Activated CD8-positive, alpha-beta T cell treated with anti-CD3 and anti-CD28 coated beads, Interleukin-2, amount 10 ng/mL, durations not matched to agents 7 days and 5 days (primary cell): ENCODE measurements at regions not wholly inside any gene's neighbourhood (a gene's known extent, or its start where the extent isn't known, plus 50 kb on each side); places are given as distances from the start of the nearest gene placed in this dataset.

Experiments used
- ATAC-seq: fragments of 150-1000 bp; cut with Tn5 transposase; one replicate; pipeline ENCODE4 v1.10.0; 2021; ENCODE audit warnings: moderate library complexity
- CTCF ChIA-PET: fragments of 350-600 bp; sonication (Branson Sonifier 250); formaldehyde crosslinking; loops from one replicate; lab custom pipeline; 2021; ENCODE audit warnings: antibody characterized with exemption; lab: Charles Lee
- POLR2A ChIA-PET: fragments of 350-600 bp; sonication (Branson Sonifier 250); formaldehyde crosslinking; loops from one replicate; lab custom pipeline; 2021; ENCODE audit warnings: antibody characterized with exemption; lab: Charles Lee
- DNase-seq: peaks from one replicate; pipeline ENCODE4 v3.0.0-alpha.2; 2020
- H3K27ac Mint-ChIP-seq: one replicate; pipeline ENCODE4 v1.8.0; 2021; ENCODE audit warnings: mild to moderate bottlenecking, mixed read lengths
- H3K27me3 Mint-ChIP-seq: one replicate; pipeline ENCODE4 v1.8.0; 2021; ENCODE audit warnings: low read depth, mixed read lengths
- H3K36me3 Mint-ChIP-seq: one replicate; pipeline ENCODE4 v1.8.0; 2021; ENCODE audit warnings: low read depth, mixed read lengths
- H3K4me1 Mint-ChIP-seq: one replicate; pipeline ENCODE4 v1.8.0; 2021; ENCODE audit warnings: low read depth, mixed read lengths
- H3K4me3 Mint-ChIP-seq: one replicate; pipeline ENCODE4 v1.8.0; 2021; ENCODE audit warnings: mild to moderate bottlenecking, mixed read lengths
- H3K9me3 Mint-ChIP-seq: one replicate; pipeline ENCODE4 v1.8.0; 2022; ENCODE audit warnings: mixed read lengths; ENCODE audit not compliant: insufficient read depth

- ChIA-PET POLR2A (no interaction called here), CTCF (no interaction called here)
- H3K27me3 Mint-ChIP-seq = no peaks in the 10 kb centered on the region
- no peak overlapping the region for H3K27ac Mint-ChIP-seq
- H3K4me3 Mint-ChIP-seq = no peak overlapping the region
- no peaks in the 10 kb centered on the region for H3K36me3 Mint-ChIP-seq
- ATAC-seq (no peak), DNase-seq (no peak)
- no peaks in the 10 kb centered on the region for H3K4me1 Mint-ChIP-seq
- H3K9me3 Mint-ChIP-seq = no peaks in the 10 kb centered on the region
Measured at GRCh38 chr6:126904176-126904575, 214.3 kb upstream of the RSPO3 start.

DNA sequence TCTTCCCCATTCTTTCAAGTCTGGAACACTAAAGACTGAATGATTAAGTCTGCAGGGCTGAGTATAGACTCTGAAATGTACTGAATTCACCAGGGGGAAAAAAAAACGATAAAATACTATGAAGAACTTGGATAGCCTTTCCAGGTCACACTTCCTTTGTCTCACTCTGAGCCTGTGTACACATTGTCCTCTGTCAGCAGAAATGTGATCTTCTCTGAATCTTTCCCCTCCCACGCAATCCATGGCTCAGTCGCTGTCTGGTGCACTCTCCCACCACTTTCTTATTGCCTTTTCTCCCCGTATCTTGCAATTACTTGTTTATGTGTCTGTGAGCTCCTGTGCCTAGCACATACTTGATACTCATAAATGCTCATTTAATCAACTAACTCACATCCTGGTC, 212.6 kb upstream of the RSPO3 start:
- Mint-ChIP-seq H3K27ac (no peak overlapping the region), H3K4me3 (no peak overlapping the region), H3K36me3 (no peaks in the 10 kb centered on the region), H3K9me3 (no peaks in the 10 kb centered on the region), H3K4me1 (no peaks in the 10 kb centered on the region), H3K27me3 (no peaks in the 10 kb centered on the region)
- CTCF ChIA-PET = no interaction called here
- ATAC-seq = no peak
- POLR2A ChIA-PET = no interaction called here
- DNase-seq = no peak

- no peak overlapping the region for H3K4me3 Mint-ChIP-seq
- CTCF ChIA-PET = no interaction called here
- H3K4me1 Mint-ChIP-seq = no peaks in the 10 kb centered on the region
- no peak for DNase-seq
- no peak for ATAC-seq
- no peaks in the 10 kb centered on the region for H3K36me3 Mint-ChIP-seq
- H3K27me3 Mint-ChIP-seq = no peaks in the 10 kb centered on the region
- no peaks in the 10 kb centered on the region for H3K9me3 Mint-ChIP-seq
- H3K27ac Mint-ChIP-seq = no peak overlapping the region
- POLR2A ChIA-PET = no interaction called here
Measured at GRCh38 chr6:126907312-126907711, 211.2 kb upstream of the RSPO3 start.

DNA sequence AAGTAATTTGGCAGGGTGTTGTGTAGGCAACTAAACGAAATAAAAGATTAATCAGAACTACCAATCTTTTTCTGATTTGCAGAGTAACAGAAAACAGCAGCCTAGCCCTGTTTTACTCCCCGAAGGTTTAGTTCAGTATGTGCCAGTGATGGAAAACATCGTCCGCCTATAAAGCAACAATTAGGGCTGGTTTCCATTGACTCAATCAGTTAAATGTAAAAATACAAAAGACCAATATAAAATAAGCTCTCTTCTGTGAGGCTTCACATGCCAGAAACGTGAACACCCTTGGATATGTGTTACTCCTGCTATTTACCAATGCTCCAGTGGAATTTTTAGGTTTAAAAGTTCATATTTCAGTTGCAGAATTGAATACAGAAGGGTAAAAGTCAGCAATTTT, 210.5 kb upstream of the RSPO3 start:
- Mint-ChIP-seq H3K27me3 (no peaks in the 10 kb centered on the region), H3K9me3 (no peaks in the 10 kb centered on the region), H3K27ac (no peak overlapping the region), H3K4me1 (no peaks in the 10 kb centered on the region), H3K4me3 (no peak overlapping the region), H3K36me3 (no peaks in the 10 kb centered on the region)
- ChIA-PET POLR2A (no interaction called here), CTCF (no interaction called here)
- DNase-seq (no peak), ATAC-seq (no peak)

GRCh38 chr6:126909493-126909892, 209.0 kb upstream of the RSPO3 start:
- DNase-seq = no peak
- ATAC-seq = no peak
- Mint-ChIP-seq H3K9me3 (no peaks in the 10 kb centered on the region), H3K4me1 (no peaks in the 10 kb centered on the region), H3K27me3 (no peaks in the 10 kb centered on the region), H3K27ac (no peak overlapping the region), H3K4me3 (no peak overlapping the region), H3K36me3 (no peaks in the 10 kb centered on the region)
- ChIA-PET CTCF (no interaction called here), POLR2A (interaction anchor here (0.6 kb wide), 1 partner anchor 867 kb away, joined by 4 read pairs; no protein-coding TSS in a partner anchor)

DNA sequence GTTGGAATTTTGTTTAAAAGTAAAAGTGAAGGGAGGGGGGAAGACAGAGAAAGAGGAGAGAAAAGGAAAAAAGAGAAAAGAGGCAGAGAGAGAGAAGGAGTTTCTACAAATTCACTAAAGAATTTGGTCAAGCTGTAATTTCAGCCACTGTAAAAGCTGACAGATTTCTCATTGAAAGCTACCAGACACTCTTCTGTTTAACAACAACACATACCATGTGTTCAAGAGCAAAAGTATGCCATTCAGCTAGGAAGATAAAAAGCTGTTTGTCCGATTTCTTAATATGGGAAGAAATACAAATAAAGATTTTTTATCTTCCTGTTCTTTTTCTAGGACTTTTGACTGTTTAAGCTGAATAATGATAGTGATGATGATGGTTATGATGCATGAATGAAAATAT, 204.8 kb upstream of the RSPO3 start:
- DNase-seq (no peak), ATAC-seq (no peak)
- ChIA-PET POLR2A (no interaction called here), CTCF (interaction anchor here (0.7 kb wide), 1 partner anchor 28 kb away, joined by 3 read pairs; no protein-coding TSS in a partner anchor)
- no peaks in the 10 kb centered on the region for H3K9me3 Mint-ChIP-seq
- no peak overlapping the region for H3K27ac Mint-ChIP-seq
- no peak overlapping the region for H3K4me3 Mint-ChIP-seq
- H3K4me1 Mint-ChIP-seq = no peaks in the 10 kb centered on the region
- no peaks in the 10 kb centered on the region for H3K27me3 Mint-ChIP-seq
- H3K36me3 Mint-ChIP-seq = no peaks in the 10 kb centered on the region

DNA sequence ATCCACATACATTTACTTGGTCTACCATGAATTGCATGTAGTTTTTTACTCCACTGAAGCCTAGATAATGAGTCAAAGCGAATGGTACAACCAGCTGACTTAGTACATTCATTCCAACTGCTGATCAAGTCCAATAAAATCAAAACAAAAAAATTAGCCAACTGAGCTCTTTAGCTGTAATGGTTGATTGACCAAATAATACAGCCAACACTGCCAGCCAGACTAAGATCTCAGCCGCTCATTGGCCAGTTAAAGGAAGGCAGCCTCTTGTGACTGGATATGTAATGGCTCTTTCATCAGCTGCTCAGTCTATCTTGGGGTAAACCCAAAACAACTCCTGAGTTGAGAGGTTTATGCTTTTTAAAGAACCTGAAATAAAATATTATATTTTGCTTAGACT, 204.3 kb upstream of the RSPO3 start:
- ChIA-PET POLR2A (no interaction called here), CTCF (interaction anchor here (0.7 kb wide), 1 partner anchor 27 kb away, joined by 3 read pairs; no protein-coding TSS in a partner anchor)
- Mint-ChIP-seq H3K4me3 (no peak overlapping the region), H3K4me1 (no peaks in the 10 kb centered on the region), H3K9me3 (no peaks in the 10 kb centered on the region), H3K36me3 (no peaks in the 10 kb centered on the region), H3K27me3 (no peaks in the 10 kb centered on the region), H3K27ac (no peak overlapping the region)
- no peak for DNase-seq
- ATAC-seq = no peak

GRCh38 chr6:126914801-126915200, 203.7 kb upstream of the RSPO3 start:
- Mint-ChIP-seq H3K9me3 (no peaks in the 10 kb centered on the region), H3K4me3 (no peak overlapping the region), H3K4me1 (no peaks in the 10 kb centered on the region), H3K27ac (no peak overlapping the region), H3K36me3 (no peaks in the 10 kb centered on the region), H3K27me3 (no peaks in the 10 kb centered on the region)
- DNase-seq = no peak
- ChIA-PET CTCF (no interaction called here), POLR2A (no interaction called here)
- no peak for ATAC-seq

DNA sequence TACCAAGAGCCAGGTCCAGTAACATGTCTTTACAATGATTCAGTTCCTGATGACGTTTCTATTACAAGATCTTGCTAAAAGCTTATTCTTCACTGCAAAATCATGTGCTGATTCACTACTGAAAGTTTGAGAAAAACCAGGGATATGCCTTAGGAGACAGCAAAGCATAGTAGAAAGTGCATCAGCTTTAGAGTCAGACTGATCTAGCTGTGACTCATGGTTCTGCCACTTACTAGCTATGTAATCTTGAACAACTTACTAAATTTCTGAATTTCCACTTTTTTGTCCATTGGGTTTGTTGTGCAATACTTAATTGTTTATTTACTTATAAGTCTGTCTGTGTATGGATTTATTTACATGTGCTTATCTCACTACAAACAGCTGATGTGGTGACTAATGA, 198.5 kb upstream of the RSPO3 start:
- no peaks in the 10 kb centered on the region for H3K27me3 Mint-ChIP-seq
- ATAC-seq = no peak
- CTCF ChIA-PET = no interaction called here
- no peak overlapping the region for H3K27ac Mint-ChIP-seq
- POLR2A ChIA-PET = no interaction called here
- H3K4me1 Mint-ChIP-seq = no peaks in the 10 kb centered on the region
- DNase-seq = no peak
- H3K36me3 Mint-ChIP-seq = no peaks in the 10 kb centered on the region
- H3K4me3 Mint-ChIP-seq = no peak overlapping the region
- no peaks in the 10 kb centered on the region for H3K9me3 Mint-ChIP-seq

GRCh38 chr6:126923807-126924206, 194.7 kb upstream of the RSPO3 start:
- Mint-ChIP-seq H3K27ac (no peak overlapping the region), H3K4me1 (no peaks in the 10 kb centered on the region), H3K9me3 (no peaks in the 10 kb centered on the region), H3K36me3 (no peaks in the 10 kb centered on the region), H3K4me3 (no peak overlapping the region), H3K27me3 (no peaks in the 10 kb centered on the region)
- ATAC-seq (no peak), DNase-seq (no peak)
- CTCF ChIA-PET = no interaction called here
- POLR2A ChIA-PET = no interaction called here

DNA sequence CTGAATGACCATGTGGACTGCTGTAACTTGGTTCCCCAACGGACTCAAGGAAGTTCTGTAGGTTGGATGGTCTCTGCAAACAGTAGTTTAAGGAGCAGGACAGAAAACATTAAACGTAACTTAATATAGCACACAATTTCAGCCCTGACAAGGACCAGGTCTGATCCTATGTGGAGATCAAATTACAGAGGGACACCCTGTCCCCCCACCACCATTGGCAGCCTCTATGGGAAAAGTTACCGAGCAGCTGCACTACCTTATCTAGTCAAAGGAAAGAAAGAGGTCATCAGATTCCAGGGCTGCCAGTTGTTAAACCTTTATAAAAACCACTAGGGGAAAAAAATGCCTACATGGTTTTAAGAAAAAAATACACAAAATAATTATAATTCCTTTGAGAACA, 191.5 kb upstream of the RSPO3 start:
- Mint-ChIP-seq H3K4me3 (no peak overlapping the region), H3K36me3 (no peaks in the 10 kb centered on the region), H3K27ac (no peak overlapping the region), H3K27me3 (no peaks in the 10 kb centered on the region), H3K9me3 (no peaks in the 10 kb centered on the region), H3K4me1 (no peaks in the 10 kb centered on the region)
- DNase-seq (no peak), ATAC-seq (no peak)
- CTCF ChIA-PET = no interaction called here
- POLR2A ChIA-PET = no interaction called here

- no peaks in the 10 kb centered on the region for H3K4me1 Mint-ChIP-seq
- CTCF ChIA-PET = no interaction called here
- H3K36me3 Mint-ChIP-seq = no peaks in the 10 kb centered on the region
- H3K9me3 Mint-ChIP-seq = no peaks in the 10 kb centered on the region
- no peak for ATAC-seq
- no peaks in the 10 kb centered on the region for H3K27me3 Mint-ChIP-seq
- no peak overlapping the region for H3K27ac Mint-ChIP-seq
- POLR2A ChIA-PET = no interaction called here
- no peak for DNase-seq
- no peak overlapping the region for H3K4me3 Mint-ChIP-seq
Measured at GRCh38 chr6:126927841-126928240, 190.6 kb upstream of the RSPO3 start.

DNA sequence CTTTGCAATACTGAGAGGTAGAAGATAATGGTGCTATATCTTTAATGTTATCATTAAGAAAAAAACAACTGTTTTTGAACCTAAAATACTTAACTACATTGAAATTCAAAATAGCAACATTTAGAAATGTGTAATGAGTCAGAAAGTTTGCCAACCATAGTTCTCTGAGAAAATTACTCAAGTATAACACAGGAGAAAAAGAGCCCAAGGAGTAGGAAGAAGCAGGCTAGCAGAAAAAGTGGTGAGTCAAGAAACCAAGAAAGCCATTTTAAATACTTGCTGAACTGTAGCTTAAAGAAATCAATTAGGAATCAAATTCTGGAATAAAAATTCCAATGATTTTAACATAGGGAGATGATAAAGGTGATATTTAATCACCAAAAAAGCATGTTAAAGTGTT, 181.0 kb upstream of the RSPO3 start:
- DNase-seq = no peak
- no peaks in the 10 kb centered on the region for H3K27me3 Mint-ChIP-seq
- no peaks in the 10 kb centered on the region for H3K9me3 Mint-ChIP-seq
- no peaks in the 10 kb centered on the region for H3K4me1 Mint-ChIP-seq
- H3K27ac Mint-ChIP-seq = no peak overlapping the region
- H3K4me3 Mint-ChIP-seq = no peak overlapping the region
- CTCF ChIA-PET = no interaction called here
- no peaks in the 10 kb centered on the region for H3K36me3 Mint-ChIP-seq
- ATAC-seq = no peak
- POLR2A ChIA-PET = no interaction called here
